SK-N-SH treated with all-trans-retinoic acid at 6 μM for 48 hours (cell line): ENCODE measurements at regions not wholly inside any gene's neighbourhood (a gene's known extent, or its start where the extent isn't known, plus 50 kb on each side); places are given as distances from the start of the nearest gene placed in this dataset.

Experiments used
- ATAC-seq: fragments of 200-7000 bp; cut with Tn5 transposase; 3 replicates; pipeline ENCODE4 v1.9.1; 2020; ENCODE audit warnings: mild to moderate bottlenecking, moderate library complexity
- CREB5 ChIP-seq: fragments of 250-450 bp; sonication (Bioruptor Pico); IDR thresholded peaks from 2 replicates; pipeline ENCODE4 v1.5.1; 2020; ENCODE audit warnings: low read depth, mild to moderate bottlenecking, moderate library complexity
- CSDC2 ChIP-seq: fragments of 250-450 bp; sonication (Bioruptor Pico); IDR thresholded peaks from 2 replicates; pipeline ENCODE4 v1.5.0; 2020; ENCODE audit warnings: mild to moderate bottlenecking, moderate library complexity
- CSRNP3 ChIP-seq: fragments of 250-450 bp; sonication (Bioruptor Pico); IDR thresholded peaks from 2 replicates; pipeline ENCODE4 v1.5.1; 2021; ENCODE audit warnings: mild to moderate bottlenecking, moderate library complexity
- GLIS3 ChIP-seq: fragments of 250-450 bp; sonication (Bioruptor Pico); IDR thresholded peaks from 2 replicates; pipeline ENCODE4 v1.5.0; 2020; ENCODE audit warnings: mild to moderate bottlenecking, moderate library complexity
- ISL1 ChIP-seq: fragments of 250-450 bp; sonication (Bioruptor Pico); IDR thresholded peaks from 2 replicates; pipeline ENCODE4 v2.1.2; 2022; ENCODE audit warnings: mild to moderate bottlenecking, moderate library complexity
- OSR1 ChIP-seq: fragments of 250-450 bp; sonication (Bioruptor Pico); IDR thresholded peaks from 2 replicates; pipeline ENCODE4 v1.8.0; 2022; ENCODE audit warnings: moderate library complexity, mild to moderate bottlenecking, inconsistent platforms
- POU6F1 ChIP-seq: fragments of 250-450 bp; sonication (Bioruptor Pico); IDR thresholded peaks from 2 replicates; pipeline ENCODE4 v1.8.0; 2021; ENCODE audit warnings: low read depth, mild to moderate bottlenecking, moderate library complexity, borderline replicate concordance
- PPARA ChIP-seq: fragments of 250-450 bp; sonication (Bioruptor Pico); IDR thresholded peaks from 2 replicates; pipeline ENCODE4 v1.5.0; 2020; ENCODE audit warnings: mild to moderate bottlenecking, borderline replicate concordance
- RARB ChIP-seq: fragments of 250-450 bp; sonication (Bioruptor Pico); IDR thresholded peaks from 2 replicates; pipeline ENCODE4 v1.8.0; 2021; ENCODE audit warnings: mild to moderate bottlenecking, moderate library complexity
- TCF4 ChIP-seq: fragments of 250-450 bp; sonication (Bioruptor Pico); IDR thresholded peaks from 2 replicates; pipeline ENCODE4 v1.8.0; 2021; ENCODE audit warnings: mild to moderate bottlenecking, moderate library complexity, borderline replicate concordance
- TOX ChIP-seq: fragments of 250-450 bp; sonication (Bioruptor Pico); IDR thresholded peaks from 2 replicates; pipeline ENCODE4 v1.8.0; 2021; ENCODE audit warnings: mild to moderate bottlenecking, moderate library complexity, borderline replicate concordance
- ZC3H10 ChIP-seq: fragments of 250-450 bp; sonication (Bioruptor Pico); IDR thresholded peaks from 2 replicates; pipeline ENCODE4 v1.5.1; 2021; ENCODE audit warnings: mild to moderate bottlenecking, moderate library complexity
- ZFP3 ChIP-seq: fragments of 250-450 bp; sonication (Bioruptor Pico); IDR thresholded peaks from 2 replicates; pipeline ENCODE4 v1.5.0; 2020; ENCODE audit warnings: mild to moderate bottlenecking, moderate library complexity
- ZFP30 ChIP-seq: fragments of 450-650 bp; formaldehyde crosslinking; IDR thresholded peaks from 2 replicates; pipeline ENCODE4 v1.5.0; 2022; ENCODE audit warnings: mild to moderate bottlenecking, moderate library complexity
- ZNF565 ChIP-seq: fragments of 450-650 bp; formaldehyde crosslinking; conservative IDR thresholded peaks from 2 replicates; pipeline ENCODE4 v1.5.0; 2020; ENCODE audit warnings: low read depth, mild to moderate bottlenecking, moderate library complexity
- ZNF70 ChIP-seq: fragments of 450-650 bp; formaldehyde crosslinking; IDR thresholded peaks from 2 replicates; pipeline ENCODE4 v1.5.0; 2020; ENCODE audit warnings: mild to moderate bottlenecking, moderate library complexity
- ZNF8 ChIP-seq: fragments of 450-650 bp; formaldehyde crosslinking; IDR thresholded peaks from 2 replicates; pipeline ENCODE4 v1.5.0; 2020; ENCODE audit warnings: mild to moderate bottlenecking, moderate library complexity
- TF ChIP-seq, protein P1 (sequence below): fragments of 250-450 bp; sonication (Bioruptor Pico); IDR thresholded peaks from 2 replicates; pipeline ENCODE4 v1.5.0; 2020; ENCODE audit warnings: mild to moderate bottlenecking, moderate library complexity
- TF ChIP-seq, protein P2 (sequence below): fragments of 250-450 bp; sonication (Bioruptor Pico); IDR thresholded peaks from 2 replicates; pipeline ENCODE4 v1.8.0; 2020; ENCODE audit warnings: mild to moderate bottlenecking, moderate library complexity, borderline replicate concordance

DNA sequence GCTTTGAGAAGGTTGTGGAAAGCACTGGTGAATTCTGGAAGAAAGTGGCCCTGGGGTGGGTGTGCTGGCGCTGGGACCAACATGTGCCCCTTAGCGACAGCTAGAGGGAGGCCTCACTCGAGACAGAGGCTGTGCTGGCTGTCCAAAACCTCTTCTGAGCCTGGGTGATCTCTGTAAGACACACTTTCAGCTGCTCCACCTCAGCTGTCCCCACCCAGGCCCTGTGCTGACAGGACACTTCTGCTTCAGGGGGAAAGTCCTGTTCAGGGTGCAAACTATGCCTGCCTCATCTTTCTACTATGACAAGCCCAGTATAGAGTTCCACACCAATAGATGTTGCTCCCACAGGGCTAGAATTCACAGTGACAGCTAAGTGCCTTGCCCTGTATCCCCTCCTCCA, 426.4 kb downstream of the MED10 start:
- TF ChIP-seq ZFP3 (CRISPR knock-in tag) (no peak), GLIS3 (CRISPR knock-in tag) (no peak), ZNF8 (CRISPR knock-in tag) (no peak), ZNF565 (CRISPR knock-in tag) (no peak), ZFP30 (no peak), TCF4 (no peak), ZNF70 (CRISPR knock-in tag) (no peak), CSRNP3 (no peak), PPARA (CRISPR knock-in tag) (no peak), RARB (no peak), ZC3H10 (no peak), CSDC2 (CRISPR knock-in tag) (no peak), TOX (no peak), CREB5 (no peak), OSR1 (CRISPR knock-in tag) (no peak)
- TF ChIP-seq, protein P1, sequence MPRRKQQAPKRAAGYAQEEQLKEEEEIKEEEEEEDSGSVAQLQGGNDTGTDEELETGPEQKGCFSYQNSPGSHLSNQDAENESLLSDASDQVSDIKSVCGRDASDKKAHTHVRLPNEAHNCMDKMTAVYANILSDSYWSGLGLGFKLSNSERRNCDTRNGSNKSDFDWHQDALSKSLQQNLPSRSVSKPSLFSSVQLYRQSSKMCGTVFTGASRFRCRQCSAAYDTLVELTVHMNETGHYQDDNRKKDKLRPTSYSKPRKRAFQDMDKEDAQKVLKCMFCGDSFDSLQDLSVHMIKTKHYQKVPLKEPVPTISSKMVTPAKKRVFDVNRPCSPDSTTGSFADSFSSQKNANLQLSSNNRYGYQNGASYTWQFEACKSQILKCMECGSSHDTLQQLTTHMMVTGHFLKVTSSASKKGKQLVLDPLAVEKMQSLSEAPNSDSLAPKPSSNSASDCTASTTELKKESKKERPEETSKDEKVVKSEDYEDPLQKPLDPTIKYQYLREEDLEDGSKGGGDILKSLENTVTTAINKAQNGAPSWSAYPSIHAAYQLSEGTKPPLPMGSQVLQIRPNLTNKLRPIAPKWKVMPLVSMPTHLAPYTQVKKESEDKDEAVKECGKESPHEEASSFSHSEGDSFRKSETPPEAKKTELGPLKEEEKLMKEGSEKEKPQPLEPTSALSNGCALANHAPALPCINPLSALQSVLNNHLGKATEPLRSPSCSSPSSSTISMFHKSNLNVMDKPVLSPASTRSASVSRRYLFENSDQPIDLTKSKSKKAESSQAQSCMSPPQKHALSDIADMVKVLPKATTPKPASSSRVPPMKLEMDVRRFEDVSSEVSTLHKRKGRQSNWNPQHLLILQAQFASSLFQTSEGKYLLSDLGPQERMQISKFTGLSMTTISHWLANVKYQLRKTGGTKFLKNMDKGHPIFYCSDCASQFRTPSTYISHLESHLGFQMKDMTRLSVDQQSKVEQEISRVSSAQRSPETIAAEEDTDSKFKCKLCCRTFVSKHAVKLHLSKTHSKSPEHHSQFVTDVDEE (CRISPR knock-in tag), result no peak
- TF ChIP-seq, protein P2, sequence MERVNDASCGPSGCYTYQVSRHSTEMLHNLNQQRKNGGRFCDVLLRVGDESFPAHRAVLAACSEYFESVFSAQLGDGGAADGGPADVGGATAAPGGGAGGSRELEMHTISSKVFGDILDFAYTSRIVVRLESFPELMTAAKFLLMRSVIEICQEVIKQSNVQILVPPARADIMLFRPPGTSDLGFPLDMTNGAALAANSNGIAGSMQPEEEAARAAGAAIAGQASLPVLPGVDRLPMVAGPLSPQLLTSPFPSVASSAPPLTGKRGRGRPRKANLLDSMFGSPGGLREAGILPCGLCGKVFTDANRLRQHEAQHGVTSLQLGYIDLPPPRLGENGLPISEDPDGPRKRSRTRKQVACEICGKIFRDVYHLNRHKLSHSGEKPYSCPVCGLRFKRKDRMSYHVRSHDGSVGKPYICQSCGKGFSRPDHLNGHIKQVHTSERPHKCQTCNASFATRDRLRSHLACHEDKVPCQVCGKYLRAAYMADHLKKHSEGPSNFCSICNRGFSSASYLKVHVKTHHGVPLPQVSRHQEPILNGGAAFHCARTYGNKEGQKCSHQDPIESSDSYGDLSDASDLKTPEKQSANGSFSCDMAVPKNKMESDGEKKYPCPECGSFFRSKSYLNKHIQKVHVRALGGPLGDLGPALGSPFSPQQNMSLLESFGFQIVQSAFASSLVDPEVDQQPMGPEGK (CRISPR knock-in tag), result no peak
- no peak for ATAC-seq

DNA sequence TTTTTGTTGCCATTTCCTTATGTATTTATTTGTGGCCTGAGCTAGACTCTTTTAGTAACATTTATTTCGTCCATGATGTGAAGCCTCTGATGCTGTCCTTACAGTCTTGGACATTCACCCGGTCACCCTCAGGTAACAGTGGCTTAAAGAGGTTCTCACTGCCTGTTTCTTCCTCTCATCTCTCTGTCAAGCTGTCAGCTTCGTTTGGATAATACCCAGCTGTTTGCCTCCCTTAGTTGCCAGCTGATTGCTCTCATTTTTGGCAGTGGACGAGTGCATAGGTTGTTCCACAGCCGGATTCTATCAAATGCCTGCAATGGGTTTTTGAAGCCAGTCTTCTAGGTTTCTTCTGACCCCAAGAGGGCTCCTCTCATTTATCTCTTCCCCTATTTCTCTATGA, 427.7 kb downstream of the MED10 start:
- ATAC-seq, result no peak
- TF ChIP-seq ZFP3 (CRISPR knock-in tag) (no peak), ISL1 (CRISPR knock-in tag) (no peak)

DNA sequence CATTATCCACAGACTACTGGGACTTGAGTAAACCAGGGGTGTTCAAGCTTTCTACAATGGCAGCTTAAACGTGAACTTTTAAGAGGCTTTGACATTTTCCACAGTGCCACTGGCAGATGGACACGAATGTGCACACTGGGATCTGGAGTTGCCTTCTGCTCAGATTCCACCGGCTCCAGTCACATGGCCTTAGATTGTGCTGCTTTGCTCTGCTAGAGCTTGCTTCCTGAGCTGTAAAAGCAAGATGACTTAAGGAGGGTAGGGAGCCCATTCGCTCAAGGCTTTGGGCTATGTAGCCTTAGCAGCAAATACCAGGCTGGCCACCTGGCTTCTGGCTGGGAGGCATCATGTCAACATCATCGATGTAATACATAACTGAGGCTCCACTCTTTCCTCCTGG, 436.9 kb downstream of the MED10 start:
- ATAC-seq, result no peak
- TF ChIP-seq GLIS3 (CRISPR knock-in tag), result no peak
- TF ChIP-seq POU6F1 (CRISPR knock-in tag), result no peak
- no peak for TF ChIP-seq ZNF565 (CRISPR knock-in tag)
- TF ChIP-seq OSR1 (CRISPR knock-in tag), result no peak
- no peak for TF ChIP-seq TOX
- TF ChIP-seq PPARA (CRISPR knock-in tag), result no peak
- TF ChIP-seq ZFP30, result no peak
- TF ChIP-seq, protein P1 (CRISPR knock-in tag), result no peak
- no peak for TF ChIP-seq ZNF8 (CRISPR knock-in tag)
- TF ChIP-seq TCF4, result no peak
- TF ChIP-seq CSDC2 (CRISPR knock-in tag), result no peak
- no peak for TF ChIP-seq ZNF70 (CRISPR knock-in tag)
- TF ChIP-seq ZC3H10, result no peak
- no peak for TF ChIP-seq RARB
- no peak for TF ChIP-seq CSRNP3
